SJCRH30 (cell line): ENCODE measurements at regions not wholly inside any gene's neighbourhood (a gene's known extent, or its start where the extent isn't known, plus 50 kb on each side); places are given as distances from the start of the nearest gene placed in this dataset.
"Not testable (repeated sequence)": the region's sequence is repeated elsewhere in the genome, so short reads cannot be mapped to it uniquely, and the experiment has no call there.

Experiments used
- DNase-seq, 2 experiments: peaks; one replicate each; pipeline ENCODE4 v3.0.0-alpha.2; 2015 to 2020
- H3K27ac ChIP-seq: fragments of 250-450 bp; sonication (Bioruptor Pico); 2 replicates; pipeline ENCODE4 v1.5.1; 2020; ENCODE audit warnings: mild to moderate bottlenecking, moderate library complexity
- H3K27me3 ChIP-seq: fragments of 250-450 bp; sonication (Bioruptor Pico); 2 replicates; pipeline ENCODE4 v1.5.1; 2020; ENCODE audit warnings: mild to moderate bottlenecking, moderate library complexity
- H3K36me3 ChIP-seq: fragments of 250-450 bp; sonication (Bioruptor Pico); 2 replicates; pipeline ENCODE4 v1.5.1; 2020; ENCODE audit warnings: mild to moderate bottlenecking, moderate library complexity
- H3K4me1 ChIP-seq: fragments of 250-450 bp; sonication (Bioruptor Pico); 2 replicates; pipeline ENCODE4 v1.5.1; 2020; ENCODE audit warnings: mild to moderate bottlenecking, moderate library complexity
- H3K4me3 ChIP-seq: fragments of 250-450 bp; sonication (Bioruptor Pico); 2 replicates; pipeline ENCODE4 v1.5.1; 2020; ENCODE audit warnings: mild to moderate bottlenecking, moderate library complexity
- H3K9me3 ChIP-seq: fragments of 250-450 bp; sonication (Bioruptor Pico); replicated peaks from 2 replicates; pipeline ENCODE4 v1.5.1; 2020; ENCODE audit warnings: mild to moderate bottlenecking, moderate library complexity

- Histone ChIP-seq H3K27ac (no peak overlapping the region), H3K4me3 (no peak overlapping the region), H3K36me3 (no peaks in the 10 kb centered on the region), H3K27me3 (no peaks in the 10 kb centered on the region), H3K4me1 (no peaks in the 10 kb centered on the region), H3K9me3 (no peaks in the 10 kb centered on the region)
- DNase-seq, result no peak
These were observed 108.6 kb downstream of the ZMAT1 start for GRCh38 chrX:101823236-101823635.

- not testable (repeated sequence) for H3K4me1 ChIP-seq, H3K4me3 ChIP-seq, DNase-seq, H3K9me3 ChIP-seq, H3K27ac ChIP-seq, H3K36me3 ChIP-seq, H3K27me3 ChIP-seq
These were observed 114.1 kb downstream of the ZMAT1 start for GRCh38 chrX:101817739-101818138.

DNA sequence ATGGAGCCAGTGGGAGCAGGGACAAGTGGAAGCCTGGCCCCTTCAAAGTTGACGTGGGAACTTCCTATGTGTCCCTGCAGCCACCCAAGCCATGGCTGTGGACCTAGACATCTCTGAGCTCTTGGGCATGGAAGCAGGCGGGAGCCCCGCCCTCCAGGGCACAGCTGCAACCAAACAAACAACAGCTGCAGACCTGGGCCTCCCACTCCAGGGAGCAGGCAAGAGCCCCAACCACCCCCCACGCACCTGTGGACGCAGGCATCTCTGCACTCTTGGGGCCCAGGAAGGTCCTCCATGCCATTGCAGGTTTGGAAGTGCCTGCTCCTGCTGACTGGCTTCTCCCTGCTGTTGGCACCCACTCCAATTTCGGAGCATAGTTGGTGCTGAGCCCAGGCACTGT, 118.6 kb downstream of the ZMAT1 start:
- no peaks in the 10 kb centered on the region for H3K27me3 ChIP-seq
- H3K9me3 ChIP-seq, result no peaks in the 10 kb centered on the region
- peak; percentile 12 to 19 for DNase-seq
- H3K27ac ChIP-seq, result no peak overlapping the region
- no peaks in the 10 kb centered on the region for H3K4me1 ChIP-seq
- H3K4me3 ChIP-seq, result no peak overlapping the region
- no peaks in the 10 kb centered on the region for H3K36me3 ChIP-seq

- H3K27me3 ChIP-seq, result no peaks in the 10 kb centered on the region
- no peak overlapping the region for H3K27ac ChIP-seq
- H3K36me3 ChIP-seq, result no peaks in the 10 kb centered on the region
- H3K4me3 ChIP-seq, result no peak overlapping the region
- H3K4me1 ChIP-seq, result no peaks in the 10 kb centered on the region
- DNase-seq, result peak in 1 of 2 experiments; percentile 31
- H3K9me3 ChIP-seq, result no peaks in the 10 kb centered on the region
These were observed 128.4 kb downstream of the ZMAT1 start for GRCh38 chrX:101803451-101803850.

DNA sequence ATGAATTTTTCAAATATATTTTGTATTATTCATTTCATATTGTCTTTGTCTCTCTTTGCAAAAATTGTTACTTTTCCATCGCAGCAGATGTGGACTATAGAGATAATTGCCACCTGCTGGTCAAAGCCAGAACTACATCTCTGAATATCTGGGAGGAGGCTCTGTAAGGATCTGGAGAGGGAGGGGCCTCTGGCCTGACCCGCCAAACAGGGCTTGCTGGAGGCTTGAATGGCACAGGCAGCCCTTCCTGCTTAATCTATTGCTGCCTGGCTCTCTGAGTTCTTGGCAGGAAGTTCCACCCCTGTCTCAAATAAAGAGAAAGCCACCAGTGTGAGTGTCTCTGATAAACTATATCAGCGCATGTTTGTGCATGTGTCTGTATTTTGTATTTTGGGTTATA, 132.4 kb downstream of the ZMAT1 start:
- peak; percentile 90 to 96 for DNase-seq
- Histone ChIP-seq H3K4me1 (no peaks in the 10 kb centered on the region), H3K27ac (no peak overlapping the region), H3K27me3 (no peaks in the 10 kb centered on the region), H3K36me3 (no peaks in the 10 kb centered on the region), H3K9me3 (no peaks in the 10 kb centered on the region), H3K4me3 (peak overlapping the region; percentile 50)

DNA sequence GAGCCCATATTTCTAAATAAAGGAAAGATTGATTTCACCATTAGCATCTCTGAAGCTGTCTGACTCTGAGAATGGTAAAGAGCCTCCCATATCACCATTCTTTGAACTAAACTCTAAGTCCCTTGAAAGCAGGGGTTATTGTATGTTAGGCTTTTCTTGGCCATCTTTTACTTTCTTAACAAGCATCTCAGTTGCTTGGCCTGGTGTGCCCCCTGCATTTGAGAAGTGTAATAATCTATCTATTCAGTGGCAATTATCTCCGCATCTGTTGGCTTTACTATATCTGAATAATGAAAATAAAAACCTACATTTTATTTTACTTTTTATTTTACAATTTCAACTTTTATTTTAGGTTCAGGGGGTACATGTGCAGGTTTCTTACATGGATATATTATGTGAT, 128.3 kb upstream of the ARMCX2 start:
- H3K27me3 ChIP-seq, result no peaks in the 10 kb centered on the region
- no peaks in the 10 kb centered on the region for H3K4me1 ChIP-seq
- DNase-seq, result peak; percentile 15 to 17
- H3K36me3 ChIP-seq, result no peaks in the 10 kb centered on the region
- H3K27ac ChIP-seq, result no peak overlapping the region
- H3K4me3 ChIP-seq, result no peak overlapping the region
- H3K9me3 ChIP-seq, result no peaks in the 10 kb centered on the region

GRCh38 chrX:101785142-101785541, 125.5 kb upstream of the ARMCX2 start:
- no peak for DNase-seq
- H3K9me3 ChIP-seq, result no peaks in the 10 kb centered on the region
- H3K27me3 ChIP-seq, result no peaks in the 10 kb centered on the region
- H3K4me1 ChIP-seq, result no peaks in the 10 kb centered on the region
- H3K36me3 ChIP-seq, result no peaks in the 10 kb centered on the region
- no peak overlapping the region for H3K27ac ChIP-seq
- no peak overlapping the region for H3K4me3 ChIP-seq

DNA sequence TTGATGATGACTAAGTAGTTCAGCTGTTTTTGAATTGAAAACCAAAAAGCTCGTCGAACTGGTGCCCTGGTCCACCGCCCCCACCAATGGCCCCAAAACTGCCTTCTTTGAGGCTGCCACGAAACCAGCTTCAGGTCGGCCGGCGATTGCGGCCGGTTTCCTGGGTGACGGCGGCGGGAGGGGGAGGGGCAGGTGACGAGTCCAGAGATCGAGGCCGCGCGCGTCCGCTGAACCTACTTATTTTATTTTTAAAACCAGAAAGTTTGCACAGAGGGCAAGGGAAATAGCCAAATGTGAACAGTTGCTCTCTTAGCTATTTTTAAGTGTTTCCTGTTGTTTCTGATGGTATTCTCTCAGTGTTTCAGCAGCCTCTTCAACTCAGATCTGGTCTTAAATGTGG, 120.8 kb upstream of the ARMCX2 start:
- not testable (repeated sequence) for H3K27me3 ChIP-seq, H3K27ac ChIP-seq, H3K36me3 ChIP-seq, DNase-seq, H3K9me3 ChIP-seq, H3K4me3 ChIP-seq, H3K4me1 ChIP-seq

DNA sequence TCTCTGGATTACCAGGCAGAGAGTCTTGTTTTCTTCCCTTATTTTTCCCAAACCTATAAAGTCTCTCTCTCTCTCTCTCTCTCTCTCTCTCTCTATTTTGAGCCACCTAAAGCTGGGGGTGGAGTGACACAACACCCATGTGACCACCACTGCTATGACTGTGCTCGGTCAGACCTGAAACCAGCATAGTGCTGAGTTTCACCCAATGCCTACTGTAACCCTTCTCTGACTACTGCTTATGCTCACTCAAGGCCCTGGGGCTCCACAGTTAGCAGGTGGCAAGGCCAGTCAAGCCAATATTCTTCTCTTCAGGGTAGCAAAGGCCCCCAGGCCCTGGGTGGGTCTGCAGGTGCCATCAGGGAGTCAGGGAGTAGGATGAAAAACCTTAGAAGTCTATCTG, 114.7 kb upstream of the ARMCX2 start:
- no peak overlapping the region for H3K4me3 ChIP-seq
- no peak overlapping the region for H3K27ac ChIP-seq
- no peaks in the 10 kb centered on the region for H3K27me3 ChIP-seq
- no peak for DNase-seq
- no peaks in the 10 kb centered on the region for H3K36me3 ChIP-seq
- no peaks in the 10 kb centered on the region for H3K4me1 ChIP-seq
- H3K9me3 ChIP-seq, result no peaks in the 10 kb centered on the region

- no peaks in the 10 kb centered on the region for H3K9me3 ChIP-seq
- no peak overlapping the region for H3K4me3 ChIP-seq
- no peaks in the 10 kb centered on the region for H3K36me3 ChIP-seq
- no peaks in the 10 kb centered on the region for H3K27me3 ChIP-seq
- H3K4me1 ChIP-seq, result no peaks in the 10 kb centered on the region; the same call in 1 of the 2 replicates
- DNase-seq, result peak in 1 of 2 experiments; percentile 10
- H3K27ac ChIP-seq, result no peak overlapping the region
These were observed 104.9 kb upstream of the ARMCX2 start for GRCh38 chrX:101764538-101764937.

DNA sequence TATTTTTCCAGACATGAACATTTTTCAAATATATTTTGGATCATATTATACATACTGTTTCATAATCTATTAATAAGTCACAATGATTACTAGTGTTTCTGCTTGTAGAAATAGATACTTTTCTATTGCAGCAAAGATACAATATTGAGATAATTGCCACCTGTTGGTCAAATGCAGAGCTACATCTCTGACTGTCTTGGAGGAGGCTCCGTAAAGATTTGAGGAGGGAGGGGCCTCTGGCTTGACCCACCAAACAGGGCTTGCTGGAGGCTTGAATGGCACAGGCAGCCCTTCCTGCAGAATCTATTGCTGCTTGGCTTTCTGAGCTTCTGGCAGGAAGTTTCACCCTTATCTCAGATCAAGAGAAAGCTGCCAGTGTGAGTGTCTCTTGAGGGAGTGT, 99.3 kb upstream of the ARMCX2 start:
- Histone ChIP-seq H3K27ac (no peak overlapping the region), H3K36me3 (no peaks in the 10 kb centered on the region), H3K4me3 (no peak overlapping the region), H3K9me3 (no peaks in the 10 kb centered on the region), H3K27me3 (no peaks in the 10 kb centered on the region), H3K4me1 (no peaks in the 10 kb centered on the region; the same call in 1 of the 2 replicates)
- peak; percentile 79 to 86 for DNase-seq

GRCh38 chrX:101750744-101751143, 91.1 kb upstream of the ARMCX2 start:
- no peaks in the 10 kb centered on the region for H3K36me3 ChIP-seq
- H3K27me3 ChIP-seq, result no peaks in the 10 kb centered on the region
- no peak overlapping the region for H3K4me3 ChIP-seq
- no peak overlapping the region for H3K27ac ChIP-seq
- DNase-seq, result no peak
- H3K9me3 ChIP-seq, result no peaks in the 10 kb centered on the region
- H3K4me1 ChIP-seq, result peaks cover 9% of the 10 kb centered on the region

DNA sequence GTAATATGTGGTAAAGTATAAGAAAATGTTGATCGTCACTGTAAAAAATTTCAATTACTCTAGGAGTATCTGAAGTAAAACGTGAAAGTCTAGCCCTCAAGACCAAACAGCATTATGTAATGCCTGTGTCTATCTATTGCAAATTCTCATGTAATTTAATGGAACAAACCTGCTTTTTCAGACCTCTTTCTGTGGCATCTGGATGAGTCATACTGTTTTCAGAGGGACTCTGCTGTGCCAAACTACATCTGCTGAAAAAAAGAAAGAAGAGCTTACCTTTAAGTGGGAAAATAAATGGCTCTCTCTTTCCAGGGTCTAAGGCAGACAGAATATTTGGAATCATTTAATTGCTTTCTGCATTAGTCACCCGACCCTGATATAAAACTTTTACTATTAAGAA, 89.8 kb upstream of the ARMCX2 start:
- Histone ChIP-seq H3K4me1 (peaks cover 20% of the 10 kb centered on the region), H3K4me3 (no peak overlapping the region), H3K36me3 (no peaks in the 10 kb centered on the region), H3K27ac (no peak overlapping the region; the same call in 1 of the 2 replicates), H3K9me3 (no peaks in the 10 kb centered on the region), H3K27me3 (no peaks in the 10 kb centered on the region)
- DNase-seq, result peak in 1 of 2 experiments; percentile 35

GRCh38 chrX:101745046-101745445, 85.4 kb upstream of the ARMCX2 start:
- Histone ChIP-seq H3K36me3 (no peaks in the 10 kb centered on the region), H3K4me3 (peak overlapping the region; percentile 19), H3K4me1 (peaks cover 25% of the 10 kb centered on the region), H3K27me3 (no peaks in the 10 kb centered on the region), H3K27ac (peak overlapping the region; percentile 79), H3K9me3 (no peaks in the 10 kb centered on the region)
- peak; percentile 17 to 55 for DNase-seq

DNA sequence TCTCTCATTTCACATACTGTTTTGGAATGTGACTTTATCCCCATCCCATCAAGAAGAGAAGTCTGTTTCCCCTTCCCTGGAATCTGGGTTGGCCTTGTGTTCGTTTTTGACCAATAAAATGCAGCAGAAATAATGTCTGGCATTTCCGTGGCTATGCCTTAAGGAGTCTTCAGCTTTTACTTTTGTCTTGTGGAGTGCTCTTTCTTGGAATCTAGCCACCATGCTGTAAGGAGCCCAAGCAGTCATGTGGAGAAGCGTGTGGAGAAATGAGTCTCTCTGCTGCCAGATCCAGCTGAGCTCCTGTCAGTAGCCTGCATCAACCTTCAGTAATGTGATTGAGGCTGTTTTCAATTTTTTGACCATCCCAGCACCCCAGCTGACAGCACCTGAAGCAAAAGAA, 84.4 kb upstream of the ARMCX2 start:
- peak overlapping the region; percentile 79 for H3K27ac ChIP-seq
- no peak overlapping the region for H3K4me3 ChIP-seq
- H3K9me3 ChIP-seq, result no peaks in the 10 kb centered on the region
- H3K4me1 ChIP-seq, result peaks cover 19% of the 10 kb centered on the region
- H3K36me3 ChIP-seq, result no peaks in the 10 kb centered on the region
- DNase-seq, result no peak
- H3K27me3 ChIP-seq, result no peaks in the 10 kb centered on the region

GRCh38 chrX:101740642-101741041, 81.0 kb upstream of the ARMCX2 start:
- H3K36me3 ChIP-seq, result no peaks in the 10 kb centered on the region
- H3K27me3 ChIP-seq, result no peaks in the 10 kb centered on the region
- DNase-seq, result no peak
- peaks cover 37% of the 10 kb centered on the region for H3K4me1 ChIP-seq
- H3K27ac ChIP-seq, result no peak overlapping the region
- H3K4me3 ChIP-seq, result no peak overlapping the region
- no peaks in the 10 kb centered on the region for H3K9me3 ChIP-seq

DNA sequence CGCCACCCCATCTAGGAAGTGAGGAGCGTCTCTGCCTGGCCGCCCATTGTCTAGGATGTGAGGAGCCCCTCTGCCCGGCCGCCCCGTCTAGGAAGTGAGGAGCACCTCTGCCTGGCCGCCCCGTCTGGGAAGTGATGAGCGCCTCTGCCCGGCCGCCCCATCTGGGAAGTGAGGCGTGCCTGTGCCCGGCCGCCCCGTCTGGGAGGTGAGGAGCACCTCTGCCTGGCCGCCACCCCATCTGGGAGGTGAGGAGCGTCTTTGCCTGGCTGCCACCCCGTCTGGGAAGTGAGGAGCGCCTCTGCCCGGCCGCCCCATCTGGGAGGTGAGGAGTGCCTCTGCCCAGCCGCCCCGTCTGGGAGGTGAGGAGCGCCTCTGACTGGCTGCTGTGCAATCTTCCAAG, 79.2 kb upstream of the ARMCX2 start:
- not testable (repeated sequence) for H3K27me3 ChIP-seq, DNase-seq, H3K9me3 ChIP-seq, H3K36me3 ChIP-seq, H3K27ac ChIP-seq, H3K4me3 ChIP-seq
- peaks cover 22% of the 10 kb centered on the region for H3K4me1 ChIP-seq
